Natural killer cell treated with Interleukin-12 subunit alpha and Interleukin-12 subunit beta and Interleukin-15 and Interleukin-18, amount 100 ng/mL, for 72 hours (primary cell): ENCODE measurements at regions not wholly inside any gene's neighbourhood (a gene's known extent, or its start where the extent isn't known, plus 50 kb on each side); places are given as distances from the start of the nearest gene placed in this dataset.

Experiments used
- ATAC-seq, 2 donors: fragments of 150-1000 bp; cut with Tn5 transposase in 1 of 2; sonication (Bioruptor Pico), chemical (Tn5 transposase) in 1 of 2; 2 replicates each; pipeline ENCODE4 v1.10.0; 2021
- DNase-seq: peaks from one replicate; pipeline ENCODE4 v3.0.0; 2022; ENCODE audit warnings: low spot score
- H3K27ac Mint-ChIP-seq, 2 donors: 1 replicate in 1 of 2; 2 replicates in 1 of 2; pipeline ENCODE4 v1.8.0; 2022; ENCODE audit warnings: mixed read lengths in 2 of 2, mild to moderate bottlenecking in 1 of 2, moderate library complexity in 1 of 2
- H3K27me3 Mint-ChIP-seq, 2 donors: 1 replicate in 1 of 2; 2 replicates in 1 of 2; pipeline ENCODE4 v1.8.0; 2022; ENCODE audit warnings: mixed read lengths in 2 of 2
- H3K36me3 Mint-ChIP-seq: one replicate; pipeline ENCODE4 v1.8.0; 2022; ENCODE audit warnings: mixed read lengths
- H3K4me1 Mint-ChIP-seq, 2 donors: 1 replicate in 1 of 2; 2 replicates in 1 of 2; pipeline ENCODE4 v1.8.0; 2022; ENCODE audit warnings: low read depth in 2 of 2, mixed read lengths in 2 of 2, mild to moderate bottlenecking in 1 of 2
- H3K4me3 Mint-ChIP-seq: one replicate; pipeline ENCODE4 v1.8.0; 2022; ENCODE audit warnings: mixed read lengths
- H3K9me3 Mint-ChIP-seq: 2 replicates; pipeline ENCODE4 v1.8.0; 2022; ENCODE audit warnings: mixed read lengths

GRCh38 chr2:33873076-33873605 is 274.0 kb upstream of the FAM98A start:
- peaks cover 7% of the 10 kb centered on the region for H3K36me3 Mint-ChIP-seq
- ATAC-seq (no peak), DNase-seq (no peak)
- H3K9me3 Mint-ChIP-seq = peaks cover 12% of the 10 kb centered on the region
- no peak overlapping the region for H3K4me3 Mint-ChIP-seq
- peaks cover 0 to 6% of the 10 kb centered on the region in 2 donors for H3K27me3 Mint-ChIP-seq
- no peaks in the 10 kb centered on the region for H3K4me1 Mint-ChIP-seq
- H3K27ac Mint-ChIP-seq = no peak overlapping the region

GRCh38 chr2:33859811-33860461 is 260.8 kb upstream of the FAM98A start:
- Mint-ChIP-seq H3K36me3 (no peaks in the 10 kb centered on the region), H3K4me3 (peak overlapping the region; percentile 39), H3K27ac (no peak overlapping the region), H3K9me3 (peaks cover 11% of the 10 kb centered on the region), H3K27me3 (no peaks in the 10 kb centered on the region), H3K4me1 (peaks cover 2 to 13% of the 10 kb centered on the region in 2 donors)
- no peak for ATAC-seq
- DNase-seq = no peak

GRCh38 chr2:33859176-33859575 is 260.1 kb upstream of the FAM98A start:
- no peaks in the 10 kb centered on the region for H3K36me3 Mint-ChIP-seq
- ATAC-seq = no peak
- no peaks in the 10 kb centered on the region for H3K27me3 Mint-ChIP-seq
- peaks cover 2 to 13% of the 10 kb centered on the region in 2 donors for H3K4me1 Mint-ChIP-seq
- no peak overlapping the region for H3K4me3 Mint-ChIP-seq
- no peak for DNase-seq
- no peak overlapping the region for H3K27ac Mint-ChIP-seq
- peaks cover 12% of the 10 kb centered on the region for H3K9me3 Mint-ChIP-seq

GRCh38 chr2:33848486-33848885 is 249.4 kb upstream of the FAM98A start:
- no peaks in the 10 kb centered on the region for H3K4me1 Mint-ChIP-seq
- H3K4me3 Mint-ChIP-seq = no peak overlapping the region
- H3K27ac Mint-ChIP-seq = no peak overlapping the region
- H3K9me3 Mint-ChIP-seq = peaks cover 20% of the 10 kb centered on the region
- DNase-seq (no peak), ATAC-seq (no peak)
- H3K36me3 Mint-ChIP-seq = peaks cover 17% of the 10 kb centered on the region
- no peaks in the 10 kb centered on the region for H3K27me3 Mint-ChIP-seq

- H3K27me3 Mint-ChIP-seq = no peaks in the 10 kb centered on the region
- no peaks in the 10 kb centered on the region for H3K36me3 Mint-ChIP-seq
- no peaks in the 10 kb centered on the region for H3K4me1 Mint-ChIP-seq
- ATAC-seq = no peak
- H3K4me3 Mint-ChIP-seq = no peak overlapping the region
- no peak overlapping the region for H3K27ac Mint-ChIP-seq
- no peak for DNase-seq
- peaks cover 3% of the 10 kb centered on the region for H3K9me3 Mint-ChIP-seq
These were observed 240.7 kb upstream of the FAM98A start for GRCh38 chr2:33839791-33840190.

GRCh38 chr2:33836628-33837027 is 237.5 kb upstream of the FAM98A start:
- ATAC-seq = no peak
- H3K4me3 Mint-ChIP-seq = no peak overlapping the region

GRCh38 chr2:33835911-33836310 is 236.8 kb upstream of the FAM98A start:
- no peaks in the 10 kb centered on the region for H3K4me1 Mint-ChIP-seq
- H3K27me3 Mint-ChIP-seq = no peaks in the 10 kb centered on the region
- no peaks in the 10 kb centered on the region for H3K36me3 Mint-ChIP-seq
- H3K4me3 Mint-ChIP-seq = no peak overlapping the region
- ATAC-seq (no peak), DNase-seq (no peak)
- H3K9me3 Mint-ChIP-seq = peaks cover 9% of the 10 kb centered on the region
- H3K27ac Mint-ChIP-seq = no peak overlapping the region

More at GRCh38 chr2:33836628-33837027, 237.5 kb upstream of the FAM98A start:
- no peaks in the 10 kb centered on the region for H3K36me3 Mint-ChIP-seq
- no peaks in the 10 kb centered on the region for H3K4me1 Mint-ChIP-seq
- H3K9me3 Mint-ChIP-seq = peaks cover 9% of the 10 kb centered on the region
- no peaks in the 10 kb centered on the region for H3K27me3 Mint-ChIP-seq
- DNase-seq = no peak
- H3K27ac Mint-ChIP-seq = no peak overlapping the region

- no peaks in the 10 kb centered on the region for H3K36me3 Mint-ChIP-seq
- H3K27me3 Mint-ChIP-seq = no peaks in the 10 kb centered on the region
- no peak overlapping the region for H3K27ac Mint-ChIP-seq
- DNase-seq (no peak), ATAC-seq (no peak)
- no peak overlapping the region for H3K4me3 Mint-ChIP-seq
- no peaks in the 10 kb centered on the region for H3K4me1 Mint-ChIP-seq
- H3K9me3 Mint-ChIP-seq = peaks cover 3% of the 10 kb centered on the region
These were observed 223.9 kb upstream of the FAM98A start for GRCh38 chr2:33822964-33823363.

GRCh38 chr2:33812707-33813106 is 213.6 kb upstream of the FAM98A start:
- Mint-ChIP-seq H3K4me3 (no peak overlapping the region), H3K4me1 (no peaks in the 10 kb centered on the region), H3K27ac (no peak overlapping the region), H3K36me3 (no peaks in the 10 kb centered on the region), H3K27me3 (no peaks in the 10 kb centered on the region), H3K9me3 (no peaks in the 10 kb centered on the region)
- ATAC-seq = no peak
- no peak for DNase-seq

GRCh38 chr2:33810046-33810835 is 211.1 kb upstream of the FAM98A start:
- DNase-seq = no peak
- H3K36me3 Mint-ChIP-seq = no peaks in the 10 kb centered on the region
- no peaks in the 10 kb centered on the region for H3K9me3 Mint-ChIP-seq
- H3K4me1 Mint-ChIP-seq = no peaks in the 10 kb centered on the region
- no peak overlapping the region for H3K27ac Mint-ChIP-seq
- no peak overlapping the region for H3K4me3 Mint-ChIP-seq
- ATAC-seq = no peak
- no peaks in the 10 kb centered on the region for H3K27me3 Mint-ChIP-seq

- H3K9me3 Mint-ChIP-seq = no peaks in the 10 kb centered on the region
- no peak for DNase-seq
- ATAC-seq = no peak
- no peaks in the 10 kb centered on the region for H3K36me3 Mint-ChIP-seq
- H3K4me3 Mint-ChIP-seq = no peak overlapping the region
- no peaks in the 10 kb centered on the region for H3K4me1 Mint-ChIP-seq
- no peak overlapping the region for H3K27ac Mint-ChIP-seq
- H3K27me3 Mint-ChIP-seq = no peaks in the 10 kb centered on the region
These were observed 206.9 kb upstream of the FAM98A start for GRCh38 chr2:33806041-33806440.

GRCh38 chr2:33804155-33804554 is 205.1 kb upstream of the FAM98A start:
- ATAC-seq (no peak), DNase-seq (no peak)
- H3K36me3 Mint-ChIP-seq = no peaks in the 10 kb centered on the region
- no peaks in the 10 kb centered on the region for H3K27me3 Mint-ChIP-seq
- no peak overlapping the region for H3K4me3 Mint-ChIP-seq
- no peaks in the 10 kb centered on the region for H3K9me3 Mint-ChIP-seq
- H3K4me1 Mint-ChIP-seq = no peaks in the 10 kb centered on the region
- no peak overlapping the region for H3K27ac Mint-ChIP-seq

- H3K27me3 Mint-ChIP-seq = no peaks in the 10 kb centered on the region
- DNase-seq = no peak
- H3K4me1 Mint-ChIP-seq = no peaks in the 10 kb centered on the region
- no peak overlapping the region for H3K27ac Mint-ChIP-seq
- H3K4me3 Mint-ChIP-seq = no peak overlapping the region
- H3K36me3 Mint-ChIP-seq = no peaks in the 10 kb centered on the region
- ATAC-seq = no peak
- H3K9me3 Mint-ChIP-seq = no peaks in the 10 kb centered on the region
These were observed 197.4 kb upstream of the FAM98A start for GRCh38 chr2:33796511-33796910.

GRCh38 chr2:33791625-33792024 is 192.5 kb upstream of the FAM98A start:
- H3K36me3 Mint-ChIP-seq = no peaks in the 10 kb centered on the region
- ATAC-seq (no peak), DNase-seq (no peak)
- H3K9me3 Mint-ChIP-seq = no peaks in the 10 kb centered on the region
- no peak overlapping the region for H3K27ac Mint-ChIP-seq
- no peak overlapping the region for H3K4me3 Mint-ChIP-seq
- H3K4me1 Mint-ChIP-seq = no peaks in the 10 kb centered on the region
- peaks cover 0 to 6% of the 10 kb centered on the region in 2 donors for H3K27me3 Mint-ChIP-seq
